Omental fat pad (tissue), 3 donors: ENCODE measurements at regions not wholly inside any gene's neighbourhood (a gene's known extent, or its start where the extent isn't known, plus 50 kb on each side); places are given as distances from the start of the nearest gene placed in this dataset.

Experiments used
- ATAC-seq: fragments of 150-250 bp; one replicate; pipeline ENCODE4 v1.9.1; 2016; ENCODE audit warnings: mild to moderate bottlenecking, moderate library complexity; ENCODE audit not compliant: low FRiP score
- DNase-seq: peaks from one replicate; pipeline ENCODE4 v3.0.0-alpha.2; 2019; ENCODE audit warnings: low spot score
- CTCF ChIP-seq, 3 donors: fragments of 450-650 bp; IDR thresholded peaks; one replicate each; pipeline ENCODE4 v1.5.1; 2016 to 2017; ENCODE audit warnings: antibody characterized with exemption in 3 of 3, mild to moderate bottlenecking in 3 of 3, moderate library complexity in 2 of 3

GRCh38 chr10:75291805-75292204, 56.0 kb upstream of the COMTD1 start:
- no peak for ATAC-seq
- DNase-seq, result no peak

GRCh38 chr10:75288140-75288711, 52.5 kb upstream of the COMTD1 start:
- no peak for ATAC-seq
- TF ChIP-seq CTCF (IDR thresholded peaks at IDR 0.05), result no peak
- no peak for DNase-seq

More at GRCh38 chr10:75291805-75292204, 56.0 kb upstream of the COMTD1 start:
- no peak for TF ChIP-seq CTCF (IDR thresholded peaks at IDR 0.05)

- DNase-seq (no peak), ATAC-seq (no peak)
- TF ChIP-seq CTCF (IDR thresholded peaks at IDR 0.05), result no peak
Measured at GRCh38 chr10:75287697-75288096, 51.9 kb upstream of the COMTD1 start.

GRCh38 chr10:75286901-75287300, 51.1 kb upstream of the COMTD1 start:
- DNase-seq (no peak), ATAC-seq (no peak)
- no peak for TF ChIP-seq CTCF (IDR thresholded peaks at IDR 0.05)
